ENCODE measurements at regions not wholly inside any gene's neighbourhood (a gene's known extent, or its start where the extent isn't known, plus 50 kb on each side); places are given as distances from the start of the nearest gene placed in this dataset.

DNA sequence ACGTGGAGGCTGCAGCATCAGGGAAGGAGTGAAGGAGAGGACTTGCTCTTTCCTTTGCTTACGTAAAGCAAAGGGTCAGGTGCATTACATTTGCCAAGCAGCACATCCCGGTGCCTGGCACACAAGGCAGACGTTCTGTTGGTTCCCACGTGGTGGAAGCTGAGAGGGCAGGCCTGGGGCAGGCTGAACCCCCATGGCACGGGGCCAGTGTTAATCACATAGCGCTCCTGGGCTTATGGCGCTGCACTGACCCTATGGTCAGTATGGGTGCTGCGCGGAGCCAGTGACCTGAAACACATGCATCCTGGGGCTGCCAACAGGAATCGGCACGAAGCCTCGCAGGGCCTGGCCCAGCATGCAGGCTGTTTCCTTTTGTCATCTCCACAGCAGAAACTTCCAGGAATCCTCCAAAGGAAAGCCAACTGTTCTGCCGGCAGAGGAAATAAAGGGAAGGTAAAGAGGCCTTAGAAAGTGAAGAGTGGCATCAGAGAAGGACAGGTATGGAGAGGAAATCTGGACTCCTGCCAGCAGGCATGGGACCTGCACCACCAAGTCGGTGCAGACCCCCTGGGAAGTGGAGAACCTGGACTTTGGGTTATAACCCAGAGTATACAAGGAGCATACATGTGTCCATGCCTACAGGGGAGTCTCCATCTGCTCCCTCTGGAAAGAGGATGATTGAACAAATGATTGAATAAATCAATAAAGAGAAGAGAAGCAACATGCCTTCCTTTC is 560.2 kb downstream of the TCERG1L start:
- Histone ChIP-seq H3K27ac (no peak overlapping the region), H3K36me3 (no peaks in the 10 kb centered on the region), H3K4me3 (no peak overlapping the region), H3K9me3 (no peaks in the 10 kb centered on the region), H3K27me3 (no peaks in the 10 kb centered on the region), H3K4me1 (no peaks in the 10 kb centered on the region)
- no peak for DNase-seq
- no peak for ATAC-seq
- in situ Hi-C loops (cut with MboI; ENCODE audit: low sequenced_read_pairs in 4 of 4) (no loop called here), intact Hi-C loops (cut with DNase I; ENCODE audit: low total_unique reads) (no loop called here)
- no peak for TF ChIP-seq POLR2A (IDR thresholded peaks at IDR 0.05)
- TF ChIP-seq, protein P1, sequence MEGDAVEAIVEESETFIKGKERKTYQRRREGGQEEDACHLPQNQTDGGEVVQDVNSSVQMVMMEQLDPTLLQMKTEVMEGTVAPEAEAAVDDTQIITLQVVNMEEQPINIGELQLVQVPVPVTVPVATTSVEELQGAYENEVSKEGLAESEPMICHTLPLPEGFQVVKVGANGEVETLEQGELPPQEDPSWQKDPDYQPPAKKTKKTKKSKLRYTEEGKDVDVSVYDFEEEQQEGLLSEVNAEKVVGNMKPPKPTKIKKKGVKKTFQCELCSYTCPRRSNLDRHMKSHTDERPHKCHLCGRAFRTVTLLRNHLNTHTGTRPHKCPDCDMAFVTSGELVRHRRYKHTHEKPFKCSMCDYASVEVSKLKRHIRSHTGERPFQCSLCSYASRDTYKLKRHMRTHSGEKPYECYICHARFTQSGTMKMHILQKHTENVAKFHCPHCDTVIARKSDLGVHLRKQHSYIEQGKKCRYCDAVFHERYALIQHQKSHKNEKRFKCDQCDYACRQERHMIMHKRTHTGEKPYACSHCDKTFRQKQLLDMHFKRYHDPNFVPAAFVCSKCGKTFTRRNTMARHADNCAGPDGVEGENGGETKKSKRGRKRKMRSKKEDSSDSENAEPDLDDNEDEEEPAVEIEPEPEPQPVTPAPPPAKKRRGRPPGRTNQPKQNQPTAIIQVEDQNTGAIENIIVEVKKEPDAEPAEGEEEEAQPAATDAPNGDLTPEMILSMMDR (IDR thresholded peaks at IDR 0.05 in 4 of 5, conservative IDR thresholded peaks at IDR 0.05 in 1 of 5): no peak

DNA sequence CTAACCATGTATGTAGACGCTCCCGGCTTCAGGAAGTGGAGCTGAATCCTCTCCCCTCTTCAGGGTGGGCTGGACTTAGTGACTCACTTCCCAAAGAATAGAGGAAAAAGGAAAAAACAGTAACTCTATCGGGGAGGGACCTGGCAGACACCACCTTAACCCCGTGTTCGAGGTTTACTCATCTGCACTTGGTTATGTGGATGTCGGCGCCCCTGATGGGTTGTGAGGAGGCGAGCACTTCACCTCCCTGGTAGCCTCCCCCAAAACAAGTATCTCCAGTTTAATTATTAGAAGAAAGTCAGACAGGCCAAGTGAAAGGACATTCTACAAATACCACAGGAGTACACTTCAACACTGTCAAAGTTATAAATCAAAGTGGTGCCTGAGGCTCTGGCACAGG is 559.7 kb downstream of the TCERG1L start:
- ATAC-seq: no peak
- no peak for DNase-seq
- no peak for TF ChIP-seq POLR2A (IDR thresholded peaks at IDR 0.05)
- TF ChIP-seq, protein P1 (IDR thresholded peaks at IDR 0.05 in 4 of 5, conservative IDR thresholded peaks at IDR 0.05 in 1 of 5): no peak
- H3K4me3 ChIP-seq: no peak overlapping the region
- H3K27me3 ChIP-seq: no peaks in the 10 kb centered on the region
- intact Hi-C loops (cut with DNase I; ENCODE audit: low total_unique reads) (no loop called here), in situ Hi-C loops (cut with MboI; ENCODE audit: low sequenced_read_pairs in 4 of 4) (no loop called here)
- H3K4me1 ChIP-seq: no peaks in the 10 kb centered on the region
- H3K36me3 ChIP-seq: no peaks in the 10 kb centered on the region
- H3K27ac ChIP-seq: no peak overlapping the region
- H3K9me3 ChIP-seq: no peaks in the 10 kb centered on the region

DNA sequence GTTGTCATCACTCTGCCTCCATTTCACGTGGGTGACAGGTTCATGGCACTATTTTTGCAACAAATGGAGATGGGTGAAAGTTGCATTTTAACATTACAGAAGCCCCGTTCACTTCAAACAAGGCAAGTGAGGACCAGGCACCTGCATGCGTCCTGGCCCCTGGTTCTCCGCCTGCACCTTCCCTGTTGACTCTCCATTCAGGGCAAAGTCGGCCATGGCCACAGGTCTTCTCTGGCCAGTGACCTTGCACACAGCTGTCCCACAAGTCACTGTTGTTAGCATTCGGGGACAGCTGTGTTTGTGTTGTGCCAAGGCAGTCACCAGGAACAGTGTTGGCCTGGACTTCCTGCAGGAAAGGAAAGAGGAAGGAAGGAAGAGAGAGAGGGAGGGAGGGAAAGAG is 554.9 kb downstream of the TCERG1L start:
- ATAC-seq (no peak), DNase-seq (no peak)
- in situ Hi-C loops (cut with MboI; ENCODE audit: low sequenced_read_pairs in 4 of 4): no loop called here

DNA sequence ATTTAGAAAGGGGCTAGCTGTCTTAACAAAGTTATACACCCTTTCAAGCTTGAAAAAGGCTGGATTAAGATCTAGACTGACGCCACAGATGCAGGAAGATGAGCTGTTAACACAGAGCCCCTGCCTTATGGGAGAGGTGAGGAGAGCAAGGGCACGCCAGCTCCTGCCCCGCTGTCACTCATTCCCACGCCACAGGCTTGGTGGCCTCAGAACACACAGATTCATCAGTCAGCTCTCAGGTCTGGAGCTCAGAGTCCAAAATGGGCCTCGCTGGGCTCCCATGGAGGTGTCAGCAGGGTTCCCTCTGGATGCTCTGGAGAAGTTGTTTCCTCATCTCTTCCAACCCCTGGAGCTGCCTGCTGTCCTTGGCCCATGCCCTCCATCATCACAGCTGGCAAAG is 554.2 kb downstream of the TCERG1L start:
- TF ChIP-seq, protein P1 (IDR thresholded peaks at IDR 0.05 in 4 of 5, conservative IDR thresholded peaks at IDR 0.05 in 1 of 5): no peak
- no peak for TF ChIP-seq POLR2A (IDR thresholded peaks at IDR 0.05)
- Histone ChIP-seq H3K4me3 (no peak overlapping the region), H3K27me3 (no peaks in the 10 kb centered on the region), H3K4me1 (no peaks in the 10 kb centered on the region), H3K27ac (no peak overlapping the region), H3K36me3 (no peaks in the 10 kb centered on the region), H3K9me3 (no peaks in the 10 kb centered on the region)
- DNase-seq (no peak), ATAC-seq (no peak)
- intact Hi-C loops (cut with DNase I; ENCODE audit: low total_unique reads): no loop called here
- in situ Hi-C loops (cut with MboI; ENCODE audit: low sequenced_read_pairs in 4 of 4): no loop called here

More for the DNA sequence above, 554.9 kb downstream of the TCERG1L start:
- intact Hi-C loops (cut with DNase I; ENCODE audit: low total_unique reads): no loop called here
- no peaks in the 10 kb centered on the region for H3K4me1 ChIP-seq
- H3K27ac ChIP-seq: no peak overlapping the region
- H3K27me3 ChIP-seq: no peaks in the 10 kb centered on the region
- no peaks in the 10 kb centered on the region for H3K36me3 ChIP-seq
- TF ChIP-seq, protein P1 (IDR thresholded peaks at IDR 0.05 in 4 of 5, conservative IDR thresholded peaks at IDR 0.05 in 1 of 5): no peak
- TF ChIP-seq POLR2A (IDR thresholded peaks at IDR 0.05): no peak
- no peaks in the 10 kb centered on the region for H3K9me3 ChIP-seq
- H3K4me3 ChIP-seq: no peak overlapping the region
